Non-pigmented ciliary epithelial cell (primary cell): ENCODE measurements at regions not wholly inside any gene's neighbourhood (a gene's known extent, or its start where the extent isn't known, plus 50 kb on each side); places are given as distances from the start of the nearest gene placed in this dataset.
"Not testable (repeated sequence)": the region's sequence is repeated elsewhere in the genome, so short reads cannot be mapped to it uniquely, and the experiment has no call there.

Experiments used
- DNase-seq: peaks from one replicate; pipeline ENCODE4 v3.0.0-alpha.2; 2010; ENCODE audit warnings: low read depth

DNA sequence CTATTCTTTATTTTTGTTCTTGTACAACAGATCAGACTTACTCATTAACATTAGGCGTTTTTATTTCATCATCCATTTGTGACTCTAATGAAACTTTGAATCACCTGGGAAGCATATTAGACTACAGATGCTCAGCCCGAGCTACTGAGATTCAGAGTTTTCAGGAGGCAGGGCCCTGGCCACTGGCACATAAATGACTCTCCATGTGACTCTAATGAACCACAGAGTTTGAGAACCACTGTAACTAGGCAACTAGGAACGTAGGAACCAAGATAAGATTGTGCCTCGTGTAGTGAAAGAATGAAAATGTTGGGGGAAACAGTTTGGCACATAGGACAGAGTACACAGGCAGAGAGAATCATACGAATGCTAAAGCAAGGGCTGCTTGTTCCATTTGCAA, 405.9 kb upstream of the BTBD3 start:
- no peak for DNase-seq

DNA sequence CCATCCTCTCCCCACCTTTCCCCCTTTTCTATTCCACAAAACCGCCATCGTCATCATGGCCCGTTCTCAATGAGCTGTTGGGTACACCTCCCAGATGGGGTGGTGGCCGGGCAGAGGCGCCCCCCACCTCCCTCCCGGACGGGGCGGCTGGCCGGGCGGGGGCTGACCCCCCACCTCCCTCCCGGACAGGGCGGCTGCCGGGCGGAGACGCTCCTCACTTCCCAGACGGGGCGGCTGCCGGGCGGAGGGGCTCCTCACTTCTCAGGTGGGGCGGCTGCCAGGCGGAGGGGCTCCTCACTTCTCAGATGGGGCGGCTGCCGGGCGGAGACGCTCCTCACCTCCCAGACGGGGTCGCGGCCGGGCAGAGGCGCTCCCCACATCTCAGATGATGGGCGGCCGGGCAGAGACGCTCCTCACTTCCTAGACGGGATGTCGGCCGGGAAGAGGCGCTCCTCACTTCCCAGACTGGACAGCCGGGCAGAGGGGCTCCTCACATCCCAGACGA, 404.4 kb upstream of the BTBD3 start:
- not testable (repeated sequence) for DNase-seq

DNA sequence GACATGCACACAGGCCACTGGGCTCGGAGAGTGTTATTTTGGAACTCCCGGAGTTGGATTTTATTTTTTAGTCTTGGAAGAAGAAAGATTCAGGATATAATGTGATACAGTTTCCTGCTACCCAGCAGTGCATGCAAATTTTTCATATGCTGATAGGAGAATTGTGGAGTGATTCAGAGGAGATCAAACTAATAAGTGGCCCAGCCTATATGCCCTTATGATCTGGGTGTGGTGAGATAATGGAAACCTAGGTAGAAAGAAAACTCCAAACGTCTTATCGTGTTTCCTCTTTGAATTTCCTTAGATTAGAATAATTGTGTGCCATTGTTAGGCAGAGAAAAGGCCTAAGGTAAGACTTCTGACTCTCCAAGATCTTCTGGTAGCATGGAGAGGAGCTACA, 401.2 kb upstream of the BTBD3 start:
- no peak for DNase-seq

- DNase-seq: no peak
Measured at GRCh38 chr20:11520596-11520995, 397.1 kb upstream of the BTBD3 start.

DNA sequence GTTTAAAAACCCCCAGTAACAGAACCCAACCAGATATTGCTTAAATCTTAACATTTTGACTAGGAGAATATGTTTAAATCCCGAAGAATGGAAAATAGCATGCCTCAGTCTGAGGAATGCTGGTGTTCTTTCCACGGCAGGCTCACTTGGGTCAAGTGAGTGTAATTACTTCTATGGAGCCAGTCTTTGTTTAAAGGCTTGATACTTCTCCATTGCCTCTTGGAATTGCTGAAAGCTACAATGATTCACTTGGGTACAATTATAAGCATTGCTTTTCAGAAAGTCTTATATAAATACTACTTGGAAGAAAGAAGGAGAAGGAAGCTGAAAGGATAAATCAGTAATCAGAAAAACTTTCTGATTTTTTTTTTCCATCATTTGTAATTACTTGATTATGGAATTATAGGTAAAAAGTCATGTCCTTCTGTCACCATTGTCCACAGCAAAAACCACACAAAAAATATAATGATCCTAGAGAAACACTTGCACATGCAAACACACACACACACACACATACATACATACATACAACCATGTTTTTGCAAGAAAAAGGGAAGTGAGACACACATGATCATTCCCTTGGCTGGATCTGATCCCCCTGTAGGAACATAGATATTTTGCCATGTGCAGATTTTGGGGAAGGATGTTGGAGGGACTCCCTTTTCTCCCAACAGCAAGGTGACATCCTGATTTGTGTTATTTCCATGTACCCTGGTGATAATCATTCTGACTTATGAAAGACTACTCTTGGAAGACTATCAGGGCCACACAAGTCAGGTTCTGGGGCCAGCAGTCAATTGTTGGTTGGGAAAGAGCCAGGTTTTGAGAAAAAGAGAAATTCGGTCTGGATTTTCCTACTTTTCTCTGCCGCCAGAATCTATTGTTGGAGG, 396.0 kb upstream of the BTBD3 start:
- no peak for DNase-seq

- no peak for DNase-seq
Measured at GRCh38 chr20:11522366-11522741, 395.3 kb upstream of the BTBD3 start.

DNA sequence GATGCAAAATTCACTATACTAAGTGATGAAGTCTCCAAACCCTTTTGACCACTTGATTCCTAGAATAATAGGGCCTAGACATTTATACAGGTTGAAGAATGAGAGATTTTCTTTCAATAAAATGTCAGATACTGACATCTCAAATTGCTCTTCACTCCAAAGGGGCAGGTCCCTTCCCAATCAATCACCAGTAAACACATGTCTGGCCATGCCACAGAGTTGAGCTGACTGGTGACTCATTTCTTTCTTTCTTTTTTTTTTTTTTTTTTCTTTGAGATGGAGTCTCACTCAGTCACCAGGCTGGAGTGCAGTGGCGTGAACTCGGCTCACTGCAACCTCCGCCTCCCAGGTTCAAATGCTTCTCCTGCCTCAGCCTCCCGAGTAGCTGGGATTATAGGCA, 388.6 kb upstream of the BTBD3 start:
- no peak for DNase-seq

GRCh38 chr20:11537032-11537431, 380.7 kb upstream of the BTBD3 start:
- DNase-seq: no peak

DNA sequence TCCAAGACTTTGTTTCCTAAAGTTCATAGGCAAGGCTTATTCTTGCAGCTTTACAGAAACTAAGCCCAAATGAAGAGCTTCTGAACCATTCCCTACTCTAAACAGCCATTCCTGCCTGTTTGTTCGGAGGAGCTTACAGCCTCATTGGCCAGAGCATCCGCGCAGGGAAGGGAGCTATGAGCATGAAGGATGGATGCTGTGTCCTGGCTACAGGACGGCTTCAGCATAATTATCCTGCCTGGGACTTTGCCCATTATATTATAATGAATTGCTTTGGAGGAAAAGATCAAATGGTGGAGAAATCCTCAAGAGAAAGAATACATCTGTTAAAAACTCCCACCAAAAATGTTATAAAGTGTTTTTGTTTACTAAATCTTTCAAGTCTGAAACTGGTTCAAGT, 378.2 kb upstream of the BTBD3 start:
- DNase-seq: no peak

DNA sequence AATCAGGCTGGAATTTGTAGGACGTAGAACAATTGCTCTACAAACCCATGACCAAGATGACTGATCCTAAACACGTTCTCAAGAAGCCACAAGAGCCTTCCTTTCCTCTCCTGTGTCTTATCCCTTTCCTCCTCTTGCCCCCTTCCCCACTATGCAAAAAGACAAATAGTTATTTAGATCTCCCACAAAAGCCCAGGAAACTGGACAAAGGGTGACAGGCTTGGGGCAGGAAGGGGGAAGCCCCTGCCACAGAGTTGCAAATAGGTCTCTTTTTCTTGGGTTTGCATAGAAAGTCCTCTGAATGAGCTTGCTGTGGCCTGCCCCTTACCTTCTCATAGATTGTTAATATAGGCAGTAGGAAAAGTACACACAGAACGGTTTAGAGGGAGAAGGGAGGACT, 377.1 kb upstream of the BTBD3 start:
- DNase-seq: no peak

GRCh38 chr20:11542645-11543044, 375.0 kb upstream of the BTBD3 start:
- no peak for DNase-seq

DNA sequence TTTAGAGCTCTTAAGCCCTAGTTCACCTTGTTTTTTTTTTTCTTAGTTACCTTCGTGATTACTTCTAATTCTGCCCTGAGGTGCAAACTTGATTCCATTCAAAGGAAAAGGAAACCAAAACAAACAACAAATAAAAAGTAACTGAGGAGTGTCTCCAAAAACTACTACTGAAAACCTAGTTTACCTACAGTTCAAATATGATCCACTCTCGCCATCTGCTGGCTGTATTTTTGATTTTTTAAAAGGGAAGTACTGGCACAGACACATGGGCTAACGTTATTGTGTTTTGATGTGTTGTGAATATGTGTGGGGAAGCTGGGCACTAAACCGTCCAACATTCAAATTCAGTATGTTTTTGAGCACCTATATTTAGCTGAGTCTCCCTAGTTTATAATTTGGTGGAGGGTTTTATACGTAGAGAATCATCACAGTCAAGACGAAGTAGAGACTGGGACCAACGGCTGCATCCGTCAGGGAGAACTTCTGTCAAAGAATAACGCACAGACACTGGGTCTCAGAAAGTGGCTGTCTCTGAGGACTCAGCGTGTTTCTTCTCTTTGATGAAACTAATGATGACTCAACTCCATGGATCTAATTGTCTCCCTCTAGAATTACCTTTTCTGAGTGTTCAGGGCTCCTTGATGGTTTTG, 373.5 kb upstream of the BTBD3 start:
- peak; percentile 42 for DNase-seq

GRCh38 chr20:11546939-11547338, 370.8 kb upstream of the BTBD3 start:
- DNase-seq: no peak

DNA sequence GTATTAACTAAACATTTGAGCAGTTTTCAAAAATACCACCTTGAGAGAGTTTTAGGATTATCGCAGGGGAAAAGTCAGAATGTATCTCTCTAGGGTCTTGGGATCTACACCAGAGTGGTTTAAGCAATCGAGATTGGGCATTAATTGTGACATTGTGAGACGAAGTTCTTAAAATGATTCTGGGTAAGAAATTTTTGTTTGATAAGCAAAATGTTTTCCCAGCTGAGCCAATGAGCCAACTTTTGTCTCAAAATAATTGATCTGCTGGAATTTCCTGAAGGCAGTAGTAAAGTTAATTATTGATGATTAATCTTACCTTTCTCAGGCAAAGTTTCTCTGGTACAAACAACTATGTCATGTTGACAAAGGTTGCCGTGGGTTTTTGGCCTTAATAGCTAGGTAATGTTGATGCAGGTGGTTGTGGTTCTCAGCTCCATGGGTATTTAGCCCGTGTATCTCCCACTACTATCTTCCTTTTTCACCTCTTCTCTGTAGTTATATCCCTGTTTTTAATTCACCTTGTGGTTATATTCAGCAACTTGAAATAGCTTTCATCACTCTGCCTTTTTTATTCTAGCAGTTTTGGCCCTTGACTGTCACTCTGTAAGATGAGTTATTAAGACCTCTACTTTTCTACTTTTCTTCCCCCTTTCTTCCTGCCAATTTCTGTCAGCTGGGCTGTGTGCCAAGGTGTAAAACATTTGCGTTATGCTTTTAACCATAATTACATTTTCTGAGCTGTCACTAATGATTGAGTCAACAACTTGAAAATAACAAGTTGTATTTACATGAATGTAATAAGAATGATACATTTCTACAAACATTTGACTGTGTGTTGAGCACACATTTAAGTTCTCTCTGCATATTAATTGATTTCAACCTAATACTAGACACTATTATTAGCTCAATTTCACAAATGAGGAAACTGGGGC, 368.3 kb upstream of the BTBD3 start:
- DNase-seq: no peak

GRCh38 chr20:11550657-11551338, 366.9 kb upstream of the BTBD3 start:
- DNase-seq: no peak

DNA sequence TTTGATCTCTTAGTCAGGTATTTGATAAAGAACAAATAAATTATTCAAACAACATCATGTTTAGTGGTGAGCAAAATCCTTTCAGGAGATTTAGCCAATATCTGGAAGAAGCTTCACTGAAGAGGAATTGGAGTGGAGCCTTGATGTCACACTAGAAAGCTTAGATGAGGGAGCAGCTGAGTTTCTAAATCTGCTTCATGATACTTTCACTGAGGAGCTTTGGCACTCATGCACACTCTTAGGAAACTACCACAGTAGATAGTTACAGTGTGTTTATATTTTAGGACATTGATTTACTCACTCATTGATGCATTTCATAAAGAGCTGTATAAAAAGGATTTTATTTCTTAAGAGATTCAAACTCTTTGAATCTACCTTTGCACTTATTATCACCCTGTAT, 366.2 kb upstream of the BTBD3 start:
- DNase-seq: no peak

DNA sequence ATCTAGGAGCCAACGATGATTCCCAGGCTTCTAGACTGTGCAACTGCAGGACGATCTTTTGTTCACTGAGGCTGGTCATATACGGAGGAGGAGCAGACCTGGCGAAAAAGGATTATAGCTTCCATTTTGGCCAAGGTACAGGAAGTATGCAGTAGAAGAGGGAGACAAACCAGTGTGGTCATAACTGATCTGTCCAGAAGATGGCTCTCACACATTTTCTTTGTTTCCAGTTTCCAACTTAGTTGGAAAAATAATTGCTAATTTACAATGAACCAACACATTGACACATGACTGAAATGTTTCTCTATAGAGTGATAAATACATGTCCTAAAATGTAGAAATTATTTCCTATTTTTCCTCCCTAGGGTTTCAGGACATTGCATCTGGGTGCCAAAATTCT, 364.1 kb upstream of the BTBD3 start:
- no peak for DNase-seq

- DNase-seq: no peak
Measured at GRCh38 chr20:11555510-11555909, 362.2 kb upstream of the BTBD3 start.

DNA sequence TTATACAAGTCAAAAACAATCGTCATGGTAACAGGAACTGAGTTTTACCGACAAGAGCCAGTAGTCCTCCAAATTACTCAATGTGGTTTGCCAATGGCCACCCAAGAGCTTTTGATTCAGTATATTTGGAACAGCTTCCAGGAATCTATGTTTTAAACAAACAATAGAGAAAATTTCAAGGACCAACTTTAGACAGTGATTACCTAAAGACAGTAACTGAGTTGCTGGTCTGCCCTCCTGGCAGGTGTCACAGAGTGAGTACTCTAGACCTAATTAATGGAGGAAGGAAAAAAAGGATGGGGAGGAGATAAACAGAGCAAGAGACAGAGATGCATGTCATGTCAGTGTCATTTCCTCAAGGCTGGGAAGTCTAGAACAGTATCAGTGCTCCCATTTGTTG, 361.3 kb upstream of the BTBD3 start:
- no peak for DNase-seq

GRCh38 chr20:11564491-11564890, 353.2 kb upstream of the BTBD3 start:
- DNase-seq: no peak

- DNase-seq: no peak
Measured at GRCh38 chr20:11569163-11569562, 348.5 kb upstream of the BTBD3 start.

- DNase-seq: no peak
Measured at GRCh38 chr20:11573507-11573906, 344.2 kb upstream of the BTBD3 start.
